Liver (tissue), 8 donors: ENCODE measurements at regions not wholly inside any gene's neighbourhood (a gene's known extent, or its start where the extent isn't known, plus 50 kb on each side); places are given as distances from the start of the nearest gene placed in this dataset.

ENCODE experiments used
- DNase-seq: peaks from one replicate; pipeline ENCODE4 v3.0.0-alpha.2; 2017; ENCODE audit warnings: low spot score
- H3K27ac ChIP-seq, 2 donors: one replicate each; pipeline ENCODE4 v1.7.0; 2013; ENCODE audit warnings: inconsistent platforms in 2 of 2, low read length in 2 of 2, control low read depth in 1 of 2, low read depth in 1 of 2, mild to moderate bottlenecking in 1 of 2
- H3K27me3 ChIP-seq, 4 donors: one replicate each; pipeline versions ENCODE4 v1.6.1 to v1.7.0; 2013; ENCODE audit warnings: low read length in 3 of 4, inconsistent platforms in 1 of 4, mild to moderate bottlenecking in 1 of 4, moderate library complexity in 1 of 4; ENCODE audit not compliant: control insufficient read depth in 4 of 4, insufficient read depth in 4 of 4
- H3K36me3 ChIP-seq, 4 donors: one replicate each; pipeline versions ENCODE4 v1.6.1 to v1.7.0; 2013; ENCODE audit warnings: low read length in 3 of 4, mild to moderate bottlenecking in 3 of 4, low read depth in 1 of 4, moderate library complexity in 1 of 4; ENCODE audit not compliant: control insufficient read depth in 4 of 4, insufficient read depth in 3 of 4
- H3K4me1 ChIP-seq, 4 donors: one replicate each; pipeline versions ENCODE4 v1.6.1 to v1.7.0; 2013; ENCODE audit warnings: low read length in 3 of 4, mild to moderate bottlenecking in 3 of 4, moderate library complexity in 1 of 4; ENCODE audit not compliant: control insufficient read depth in 4 of 4, insufficient read depth in 4 of 4
- H3K4me3 ChIP-seq, 3 donors: one replicate each; pipeline versions ENCODE4 v1.6.1 to v1.7.0; 2013; ENCODE audit warnings: low read length in 3 of 3, control low read depth in 1 of 3, low read depth in 1 of 3, mild to moderate bottlenecking in 1 of 3
- H3K9ac ChIP-seq, 2 donors: one replicate each; pipeline ENCODE4 v1.7.0; 2013; ENCODE audit warnings: low read length in 2 of 2, mild to moderate bottlenecking in 2 of 2, moderate library complexity in 2 of 2, control low read depth in 1 of 2, low read depth in 1 of 2
- H3K9me3 ChIP-seq, 4 donors: one replicate each; pipeline versions ENCODE4 v1.6.1 to v1.7.0; 2013; ENCODE audit warnings: low read length in 3 of 4; ENCODE audit not compliant: control insufficient read depth in 4 of 4
- EGR1 ChIP-seq, 2 donors: IDR thresholded peaks; 2 replicates each; pipeline ENCODE4 v1.6.1; 2016 to 2018; ENCODE audit warnings: antibody characterized with exemption in 2 of 2, low read depth in 2 of 2
- FOXA2 ChIP-seq: IDR thresholded peaks from 2 replicates; pipeline ENCODE4 v1.6.1; 2016; ENCODE audit warnings: antibody characterized with exemption
- GABPA ChIP-seq, 2 donors: IDR thresholded peaks in 1 of 2; conservative IDR thresholded peaks in 1 of 2; 2 replicates each; pipeline ENCODE4 v1.6.1; 2016; ENCODE audit warnings: antibody characterized with exemption in 2 of 2, mild to moderate bottlenecking in 1 of 2, moderate library complexity in 1 of 2
- HNF4A ChIP-seq, 2 donors: conservative IDR thresholded peaks; 2 replicates each; pipeline ENCODE4 v1.6.1; 2016; ENCODE audit warnings: antibody characterized with exemption in 2 of 2, mild to moderate bottlenecking in 2 of 2
- HNF4G ChIP-seq: IDR thresholded peaks from 2 replicates; pipeline ENCODE4 v1.6.1; 2016; ENCODE audit warnings: antibody characterized with exemption
- NR2F2 ChIP-seq: IDR thresholded peaks from 2 replicates; pipeline ENCODE4 v1.6.1; 2016; ENCODE audit warnings: antibody characterized with exemption
- RXRA ChIP-seq, 2 donors: IDR thresholded peaks; 2 replicates each; pipeline ENCODE4 v1.6.1; 2017 to 2018; ENCODE audit warnings: antibody characterized with exemption in 2 of 2, mild to moderate bottlenecking in 1 of 2
- SP1 ChIP-seq: IDR thresholded peaks from 2 replicates; pipeline ENCODE4 v1.6.1; 2018; ENCODE audit warnings: antibody characterized with exemption, mild to moderate bottlenecking
- TAF1 ChIP-seq: conservative IDR thresholded peaks from 2 replicates; pipeline ENCODE4 v1.6.1; 2016; ENCODE audit warnings: antibody characterized with exemption, mild to moderate bottlenecking
- YY1 ChIP-seq: IDR thresholded peaks from 2 replicates; pipeline ENCODE4 v1.6.1; 2016; ENCODE audit warnings: antibody characterized with exemption, mild to moderate bottlenecking
- WGBS: extraction: QIAGEN DNeasy Blood & Tissue Kit; methylation state at CpG from one replicate; pipeline ENCODE4 v1.1.7; 2013; 5-methylcytosine and 5-hydroxymethylcytosine counted together
- TF ChIP-seq, protein P1 (sequence below): fragments of 150-350 bp; IDR thresholded peaks from 2 replicates; pipeline ENCODE4 v1.5.1; 2017; ENCODE audit warnings: improper control_type of control experiment, low read depth, low read length; ENCODE audit not compliant: missing input control
- TF ChIP-seq, protein P2 (sequence below): IDR thresholded peaks from 2 replicates; pipeline ENCODE4 v1.6.1; 2016; ENCODE audit warnings: antibody characterized with exemption
- TF ChIP-seq, protein P3 (sequence below): IDR thresholded peaks from 2 replicates; pipeline ENCODE4 v1.6.1; 2016; ENCODE audit warnings: antibody characterized with exemption
- TF ChIP-seq, protein P4 (sequence below): IDR thresholded peaks from 2 replicates; pipeline ENCODE4 v1.6.1; 2016; ENCODE audit warnings: antibody characterized with exemption
- donor health status: healthy.
- donor health status: healthy.
- donor health status: healthy.
- donor health status: healthy.
- donor health status: healthy.

DNA sequence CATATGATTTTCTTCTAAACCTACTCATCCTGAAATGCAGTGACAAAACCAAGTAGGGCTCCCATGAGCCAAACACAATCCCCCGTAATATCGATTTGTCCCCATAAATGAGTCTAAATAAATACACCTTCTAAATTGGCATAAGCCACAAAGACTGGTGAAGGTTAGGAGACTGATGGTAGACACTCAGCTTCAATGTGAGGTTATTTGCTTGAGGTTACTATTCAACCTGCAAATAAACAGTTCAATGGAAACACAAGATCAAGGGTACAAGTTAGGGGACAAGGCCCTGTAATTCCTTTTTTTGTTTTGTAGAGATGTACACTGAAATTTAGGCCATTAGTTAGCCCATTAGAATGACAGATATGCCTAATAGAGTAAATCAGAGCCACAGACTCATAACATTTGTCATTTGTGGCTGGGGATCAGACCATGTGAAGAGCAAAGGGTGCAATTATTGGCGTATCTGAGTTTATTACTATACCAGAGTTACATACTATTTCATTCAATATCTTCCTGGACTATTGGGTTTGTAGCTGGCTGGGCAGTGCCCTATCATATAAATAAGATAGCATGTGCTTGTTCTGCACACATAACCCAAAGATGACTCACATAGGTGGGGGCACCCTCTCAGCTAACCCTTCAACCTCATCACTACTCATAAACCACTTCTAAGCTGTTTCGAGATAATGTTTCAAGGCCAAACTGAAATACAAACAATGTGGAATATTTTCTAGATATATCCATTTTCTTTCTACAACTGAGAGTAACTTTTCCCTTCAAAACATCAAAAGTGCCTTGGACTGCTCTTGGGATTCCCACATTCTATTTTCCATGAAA lies 695.3 kb downstream of the KCNA4 start (continued):
- TF ChIP-seq, protein P1, sequence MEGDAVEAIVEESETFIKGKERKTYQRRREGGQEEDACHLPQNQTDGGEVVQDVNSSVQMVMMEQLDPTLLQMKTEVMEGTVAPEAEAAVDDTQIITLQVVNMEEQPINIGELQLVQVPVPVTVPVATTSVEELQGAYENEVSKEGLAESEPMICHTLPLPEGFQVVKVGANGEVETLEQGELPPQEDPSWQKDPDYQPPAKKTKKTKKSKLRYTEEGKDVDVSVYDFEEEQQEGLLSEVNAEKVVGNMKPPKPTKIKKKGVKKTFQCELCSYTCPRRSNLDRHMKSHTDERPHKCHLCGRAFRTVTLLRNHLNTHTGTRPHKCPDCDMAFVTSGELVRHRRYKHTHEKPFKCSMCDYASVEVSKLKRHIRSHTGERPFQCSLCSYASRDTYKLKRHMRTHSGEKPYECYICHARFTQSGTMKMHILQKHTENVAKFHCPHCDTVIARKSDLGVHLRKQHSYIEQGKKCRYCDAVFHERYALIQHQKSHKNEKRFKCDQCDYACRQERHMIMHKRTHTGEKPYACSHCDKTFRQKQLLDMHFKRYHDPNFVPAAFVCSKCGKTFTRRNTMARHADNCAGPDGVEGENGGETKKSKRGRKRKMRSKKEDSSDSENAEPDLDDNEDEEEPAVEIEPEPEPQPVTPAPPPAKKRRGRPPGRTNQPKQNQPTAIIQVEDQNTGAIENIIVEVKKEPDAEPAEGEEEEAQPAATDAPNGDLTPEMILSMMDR, result no peak

- TF ChIP-seq, protein P1, result no peak
- TF ChIP-seq FOXA2, result no peak
- TF ChIP-seq, protein P2, sequence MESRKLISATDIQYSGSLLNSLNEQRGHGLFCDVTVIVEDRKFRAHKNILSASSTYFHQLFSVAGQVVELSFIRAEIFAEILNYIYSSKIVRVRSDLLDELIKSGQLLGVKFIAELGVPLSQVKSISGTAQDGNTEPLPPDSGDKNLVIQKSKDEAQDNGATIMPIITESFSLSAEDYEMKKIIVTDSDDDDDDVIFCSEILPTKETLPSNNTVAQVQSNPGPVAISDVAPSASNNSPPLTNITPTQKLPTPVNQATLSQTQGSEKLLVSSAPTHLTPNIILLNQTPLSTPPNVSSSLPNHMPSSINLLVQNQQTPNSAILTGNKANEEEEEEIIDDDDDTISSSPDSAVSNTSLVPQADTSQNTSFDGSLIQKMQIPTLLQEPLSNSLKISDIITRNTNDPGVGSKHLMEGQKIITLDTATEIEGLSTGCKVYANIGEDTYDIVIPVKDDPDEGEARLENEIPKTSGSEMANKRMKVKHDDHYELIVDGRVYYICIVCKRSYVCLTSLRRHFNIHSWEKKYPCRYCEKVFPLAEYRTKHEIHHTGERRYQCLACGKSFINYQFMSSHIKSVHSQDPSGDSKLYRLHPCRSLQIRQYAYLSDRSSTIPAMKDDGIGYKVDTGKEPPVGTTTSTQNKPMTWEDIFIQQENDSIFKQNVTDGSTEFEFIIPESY, result no peak
- no peak for TF ChIP-seq YY1
- TF ChIP-seq, protein P3, sequence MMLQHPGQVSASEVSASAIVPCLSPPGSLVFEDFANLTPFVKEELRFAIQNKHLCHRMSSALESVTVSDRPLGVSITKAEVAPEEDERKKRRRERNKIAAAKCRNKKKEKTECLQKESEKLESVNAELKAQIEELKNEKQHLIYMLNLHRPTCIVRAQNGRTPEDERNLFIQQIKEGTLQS, result no peak
- no peak for TF ChIP-seq TAF1
- no peak for TF ChIP-seq EGR1 (IDR thresholded peaks at IDR 0.05; ENCODE audit: low read depth in 2 of 2)
- TF ChIP-seq RXRA (IDR thresholded peaks at IDR 0.05), result no peak
- TF ChIP-seq, protein P4, sequence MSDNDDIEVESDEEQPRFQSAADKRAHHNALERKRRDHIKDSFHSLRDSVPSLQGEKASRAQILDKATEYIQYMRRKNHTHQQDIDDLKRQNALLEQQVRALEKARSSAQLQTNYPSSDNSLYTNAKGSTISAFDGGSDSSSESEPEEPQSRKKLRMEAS, result no peak
- 59% methylated on average over 2 of the region's 2 CpGs for WGBS
Observed at GRCh38 chr11:29320196-29320595, 696.6 kb downstream of the KCNA4 start.

DNA sequence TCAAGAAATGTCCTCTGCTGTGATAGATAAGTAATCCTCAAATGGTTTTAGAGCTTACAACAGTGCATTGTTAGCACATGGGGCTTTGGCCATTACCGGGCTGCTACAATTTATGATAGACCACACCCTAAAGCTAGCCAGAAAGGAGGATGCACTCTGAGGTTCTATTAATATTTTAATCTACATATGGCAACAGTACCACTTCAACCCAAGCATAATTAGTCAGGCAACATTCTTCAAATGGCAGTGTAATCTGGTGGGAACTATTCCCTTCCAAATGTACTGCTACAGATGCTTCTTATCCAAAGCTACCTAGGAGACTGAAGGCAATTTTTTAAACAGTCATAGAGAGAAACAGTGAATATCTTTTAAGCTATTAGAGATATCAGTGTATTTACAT lies 697.6 kb downstream of the KCNA4 start:
- Histone ChIP-seq H3K4me1 (peaks cover 1 to 21% (median 16%) of the 10 kb centered on the region in 4 donors), H3K9me3 (no peaks in the 10 kb centered on the region), H3K9ac (no peak overlapping the region), H3K36me3 (no peaks in the 10 kb centered on the region), H3K27me3 (no peaks in the 10 kb centered on the region), H3K27ac (no peak overlapping the region), H3K4me3 (no peak overlapping the region)
- no peak for DNase-seq
- TF ChIP-seq, protein P4, result no peak
- no peak for TF ChIP-seq GABPA (IDR thresholded peaks at IDR 0.05 in 1 of 2, conservative IDR thresholded peaks at IDR 0.05 in 1 of 2)
- TF ChIP-seq FOXA2, result no peak
- TF ChIP-seq SP1, result no peak
- TF ChIP-seq NR2F2, result no peak
- no peak for TF ChIP-seq YY1
- no peak for TF ChIP-seq HNF4G
- no peak for TF ChIP-seq HNF4A (conservative IDR thresholded peaks at IDR 0.05)
- TF ChIP-seq, protein P2, result no peak
- 71% methylated on average over 1 of the region's 1 CpG for WGBS

More at GRCh38 chr11:29320196-29320595, 696.6 kb downstream of the KCNA4 start:
- H3K9me3 ChIP-seq, result no peaks in the 10 kb centered on the region
- H3K27ac ChIP-seq, result no peak overlapping the region
- no peak for DNase-seq
- no peaks in the 10 kb centered on the region for H3K27me3 ChIP-seq
- no peaks in the 10 kb centered on the region for H3K36me3 ChIP-seq
- H3K4me1 ChIP-seq, result peaks cover 1 to 21% (median 16%) of the 10 kb centered on the region in 4 donors
- H3K4me3 ChIP-seq, result no peak overlapping the region
- H3K9ac ChIP-seq, result no peak overlapping the region
